ENCODE measurements at regions not wholly inside any gene's neighbourhood (a gene's known extent, or its start where the extent isn't known, plus 50 kb on each side); places are given as distances from the start of the nearest gene placed in this dataset.

- Histone ChIP-seq H3K27ac (no peak overlapping the region), H3K4me3 (ENCODE audit: low read depth in 1 of 2, low read length in 1 of 2) (no peak overlapping the region), H3K9me3 (no peaks in the 10 kb centered on the region), H3K36me3 (no peaks in the 10 kb centered on the region), H3K27me3 (no peaks in the 10 kb centered on the region), H3K4me1 (ENCODE audit: control insufficient read depth in 1 of 2, insufficient read depth in 1 of 2, low read depth in 1 of 2, low read length in 1 of 2) (peaks cover 24 to 27% of the 10 kb centered on the region in 2 experiments)
- TF ChIP-seq CTCF (IDR thresholded peaks at IDR 0.05) = no peak
Measured at GRCh38 chr4:138952411-138952810, 63.2 kb upstream of the NOCT start.

- Histone ChIP-seq H3K36me3 (no peaks in the 10 kb centered on the region), H3K4me3 (ENCODE audit: low read depth in 1 of 2, low read length in 1 of 2) (no peak overlapping the region), H3K4me1 (ENCODE audit: control insufficient read depth in 1 of 2, insufficient read depth in 1 of 2, low read depth in 1 of 2, low read length in 1 of 2) (peaks cover 17 to 21% of the 10 kb centered on the region in 2 experiments), H3K27ac (no peak overlapping the region), H3K27me3 (no peaks in the 10 kb centered on the region), H3K9me3 (no peaks in the 10 kb centered on the region)
- no peak for TF ChIP-seq CTCF (IDR thresholded peaks at IDR 0.05)
Measured at GRCh38 chr4:138951764-138952163, 63.8 kb upstream of the NOCT start.

GRCh38 chr4:138949866-138950265 is 65.7 kb upstream of the NOCT start:
- Histone ChIP-seq H3K4me1 (ENCODE audit: control insufficient read depth in 1 of 2, insufficient read depth in 1 of 2, low read depth in 1 of 2, low read length in 1 of 2) (peaks cover 15 to 19% of the 10 kb centered on the region in 2 experiments), H3K36me3 (no peaks in the 10 kb centered on the region), H3K4me3 (ENCODE audit: low read depth in 1 of 2, low read length in 1 of 2) (no peak overlapping the region), H3K27me3 (no peaks in the 10 kb centered on the region), H3K27ac (no peak overlapping the region), H3K9me3 (no peaks in the 10 kb centered on the region)
- TF ChIP-seq CTCF (IDR thresholded peaks at IDR 0.05) = no peak

- no peaks in the 10 kb centered on the region for H3K27me3 ChIP-seq
- H3K4me1 ChIP-seq (ENCODE audit: control insufficient read depth in 1 of 2, insufficient read depth in 1 of 2, low read depth in 1 of 2, low read length in 1 of 2) = peaks cover 8 to 16% of the 10 kb centered on the region in 2 experiments
- no peaks in the 10 kb centered on the region for H3K36me3 ChIP-seq
- no peak overlapping the region for H3K4me3 ChIP-seq (ENCODE audit: low read depth in 1 of 2, low read length in 1 of 2)
- TF ChIP-seq CTCF (IDR thresholded peaks at IDR 0.05) = no peak
- no peaks in the 10 kb centered on the region for H3K9me3 ChIP-seq
- no peak overlapping the region for H3K27ac ChIP-seq
Measured at GRCh38 chr4:138948918-138949317, 66.7 kb upstream of the NOCT start.

GRCh38 chr4:138946306-138946705 is 69.3 kb upstream of the NOCT start:
- no peak for TF ChIP-seq CTCF (IDR thresholded peaks at IDR 0.05)
- H3K27me3 ChIP-seq = no peaks in the 10 kb centered on the region

GRCh38 chr4:138945840-138946239 is 69.7 kb upstream of the NOCT start:
- Histone ChIP-seq H3K9me3 (no peaks in the 10 kb centered on the region), H3K4me1 (ENCODE audit: control insufficient read depth in 1 of 2, insufficient read depth in 1 of 2, low read depth in 1 of 2, low read length in 1 of 2) (peaks cover 4 to 12% of the 10 kb centered on the region in 2 experiments), H3K27ac (no peak overlapping the region), H3K27me3 (no peaks in the 10 kb centered on the region), H3K36me3 (no peaks in the 10 kb centered on the region), H3K4me3 (ENCODE audit: low read depth in 1 of 2, low read length in 1 of 2) (no peak overlapping the region)
- TF ChIP-seq CTCF (IDR thresholded peaks at IDR 0.05) = no peak

More at GRCh38 chr4:138946306-138946705, 69.3 kb upstream of the NOCT start:
- Histone ChIP-seq H3K4me3 (ENCODE audit: low read depth in 1 of 2, low read length in 1 of 2) (no peak overlapping the region), H3K4me1 (ENCODE audit: control insufficient read depth in 1 of 2, insufficient read depth in 1 of 2, low read depth in 1 of 2, low read length in 1 of 2) (peaks cover 4 to 12% of the 10 kb centered on the region in 2 experiments), H3K36me3 (no peaks in the 10 kb centered on the region), H3K27ac (no peak overlapping the region), H3K9me3 (no peaks in the 10 kb centered on the region)
